ENCODE measurements at regions not wholly inside any gene's neighbourhood (a gene's known extent, or its start where the extent isn't known, plus 50 kb on each side); places are given as distances from the start of the nearest gene placed in this dataset.

DNA sequence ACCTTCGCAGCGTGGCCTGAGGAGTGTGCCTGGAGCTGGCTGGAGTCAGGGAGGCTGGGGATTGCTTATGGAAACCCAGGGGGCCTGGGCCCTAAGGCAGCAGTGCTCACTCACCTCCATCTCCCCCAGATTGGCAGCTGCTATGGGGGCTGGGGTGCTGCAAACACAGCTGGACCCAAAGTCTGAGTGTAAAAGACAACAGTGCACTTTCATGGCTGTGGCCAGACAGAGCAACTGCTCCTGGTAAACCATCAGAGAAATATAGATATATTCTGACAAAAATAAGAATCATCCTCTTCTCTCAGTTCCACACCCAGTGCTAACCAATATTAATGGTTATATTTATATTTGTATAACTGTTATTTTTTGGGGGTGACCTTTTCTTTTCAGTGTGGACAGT is 123.9 kb downstream of the TENT4A start:
- CTCF ChIA-PET: no interaction called here
- no peak for TF ChIP-seq CTCF (IDR thresholded peaks at IDR 0.05)

DNA sequence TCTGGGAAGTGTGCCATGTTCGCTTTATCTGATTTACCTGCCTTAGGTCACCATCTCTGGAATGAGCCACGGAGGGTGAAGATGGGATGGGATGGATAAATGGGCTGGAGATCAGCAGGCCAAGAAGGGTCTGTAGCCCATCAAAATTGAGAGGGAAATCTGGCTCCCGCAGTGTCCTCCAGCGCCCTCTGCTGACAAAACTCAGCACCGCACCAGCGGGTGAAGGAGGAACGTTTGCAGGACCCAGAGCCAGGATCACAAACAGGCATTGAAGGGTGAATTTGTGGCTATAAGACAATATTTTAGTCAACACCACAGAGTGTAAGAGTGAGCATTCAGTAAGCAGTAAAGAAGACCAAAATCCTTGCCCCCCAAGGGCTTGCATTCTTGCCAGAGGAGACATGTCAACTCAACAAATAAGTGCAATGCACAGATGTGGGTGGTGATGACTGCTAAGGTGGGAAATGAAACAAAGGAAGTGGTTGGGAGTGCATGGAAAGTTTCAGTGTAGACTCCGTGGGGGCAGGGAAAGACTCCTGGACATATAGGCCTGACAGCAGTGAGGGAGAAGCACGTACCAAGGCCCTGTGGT is 124.4 kb downstream of the TENT4A start:
- Mint-ChIP-seq H3K9me3 (peaks cover 8% of the 10 kb centered on the region), H3K4me1 (no peaks in the 10 kb centered on the region), H3K36me3 (ENCODE audit: low read depth) (no peaks in the 10 kb centered on the region), H3K27ac (no peak overlapping the region), H3K4me3 (no peak overlapping the region), H3K27me3 (peaks cover 2% of the 10 kb centered on the region)
- CTCF ChIA-PET: no interaction called here
- DNase-seq (no peak), ATAC-seq (ENCODE audit: low read depth) (no peak)
- POLR2A ChIA-PET: no interaction called here
- no peak for TF ChIP-seq CTCF (IDR thresholded peaks at IDR 0.05)
- intact Hi-C loops (cut with micrococcal nuclease): loop anchor here (10.0 kb wide), 1 partner anchor 1343 kb away; no protein-coding TSS in a partner anchor

More for the DNA sequence above, 123.9 kb downstream of the TENT4A start:
- peaks cover 8% of the 10 kb centered on the region for H3K9me3 Mint-ChIP-seq
- ATAC-seq (ENCODE audit: low read depth) (no peak), DNase-seq (no peak)
- intact Hi-C loops (cut with micrococcal nuclease): loop anchor here (10.0 kb wide), 1 partner anchor 1342 kb away; no protein-coding TSS in a partner anchor
- peaks cover 2% of the 10 kb centered on the region for H3K27me3 Mint-ChIP-seq
- no peak overlapping the region for H3K4me3 Mint-ChIP-seq
- no peaks in the 10 kb centered on the region for H3K36me3 Mint-ChIP-seq (ENCODE audit: low read depth)
- POLR2A ChIA-PET: no interaction called here
- H3K4me1 Mint-ChIP-seq: no peaks in the 10 kb centered on the region
- no peak overlapping the region for H3K27ac Mint-ChIP-seq

GRCh38 chr5:6838736-6839135 is 125.5 kb downstream of the TENT4A start:
- Mint-ChIP-seq H3K27me3 (peaks cover 2% of the 10 kb centered on the region), H3K9me3 (peaks cover 8% of the 10 kb centered on the region), H3K27ac (no peak overlapping the region), H3K4me3 (no peak overlapping the region), H3K36me3 (ENCODE audit: low read depth) (no peaks in the 10 kb centered on the region), H3K4me1 (no peaks in the 10 kb centered on the region)
- DNase-seq (no peak), ATAC-seq (ENCODE audit: low read depth) (no peak)
- intact Hi-C loops (cut with micrococcal nuclease): loop anchor here (10.0 kb wide), 1 partner anchor 1344 kb away; no protein-coding TSS in a partner anchor
- TF ChIP-seq CTCF (IDR thresholded peaks at IDR 0.05): no peak
- POLR2A ChIA-PET: no interaction called here
- CTCF ChIA-PET: no interaction called here

DNA sequence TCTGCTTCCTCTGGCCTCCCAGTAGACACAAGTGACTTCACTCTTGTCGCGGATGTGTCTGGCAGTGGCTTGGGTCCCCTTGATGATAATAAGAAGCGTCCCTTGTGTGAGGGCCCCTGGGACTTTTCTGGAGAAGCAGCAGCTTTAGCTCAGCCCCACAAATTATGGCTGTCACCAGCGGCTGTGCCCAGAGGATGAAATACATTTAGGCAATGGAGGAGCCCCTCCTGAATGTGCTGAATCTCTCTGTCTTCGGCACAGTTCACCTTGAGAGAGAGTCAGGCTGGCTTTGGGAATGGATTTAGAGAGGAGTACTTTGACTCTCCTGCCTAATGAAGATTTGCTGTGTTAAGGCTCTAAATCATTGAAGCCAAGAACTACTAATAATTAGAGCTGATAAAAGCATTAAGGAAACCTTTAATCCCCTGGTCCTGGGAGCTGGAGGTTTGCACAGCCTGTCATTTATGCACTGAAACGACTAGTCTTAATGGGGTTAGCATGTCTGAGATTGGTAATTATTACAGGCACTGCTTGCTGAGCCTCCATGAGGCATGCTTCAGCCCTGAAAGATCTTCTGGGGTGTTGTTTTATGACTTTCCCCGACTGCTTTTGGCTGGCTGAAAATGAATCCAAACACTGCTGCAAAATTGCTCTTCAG is 127.0 kb downstream of the TENT4A start:
- H3K4me1 Mint-ChIP-seq: no peaks in the 10 kb centered on the region
- no peak overlapping the region for H3K27ac Mint-ChIP-seq
- ChIA-PET POLR2A (no interaction called here), CTCF (no interaction called here)
- peaks cover 8% of the 10 kb centered on the region for H3K9me3 Mint-ChIP-seq
- H3K27me3 Mint-ChIP-seq: no peaks in the 10 kb centered on the region
- no peaks in the 10 kb centered on the region for H3K36me3 Mint-ChIP-seq (ENCODE audit: low read depth)
- intact Hi-C loops (cut with micrococcal nuclease): no loop called here
- DNase-seq: no peak
- H3K4me3 Mint-ChIP-seq: no peak overlapping the region
- TF ChIP-seq CTCF (IDR thresholded peaks at IDR 0.05): no peak
- no peak for ATAC-seq (ENCODE audit: low read depth)

DNA sequence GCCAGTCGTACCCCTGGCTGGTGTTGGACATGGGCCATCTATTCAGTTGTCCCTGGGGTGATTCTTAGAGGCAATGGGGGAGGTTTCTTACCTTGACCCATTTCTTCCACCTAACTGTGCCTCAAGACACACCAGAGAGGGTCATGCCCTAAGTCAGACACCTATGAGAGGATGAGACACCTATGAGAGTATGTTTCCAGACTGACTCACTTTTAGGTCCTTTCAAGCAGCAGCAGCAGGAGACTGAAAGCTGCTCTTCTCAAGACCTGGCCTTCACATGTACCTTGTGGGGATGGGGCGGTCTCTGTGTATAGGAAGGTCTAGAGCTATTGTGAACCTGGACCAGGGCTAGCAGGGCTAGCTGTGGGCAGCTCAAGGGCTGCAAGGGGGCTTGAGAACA is 130.1 kb downstream of the TENT4A start:
- no peak overlapping the region for H3K27ac Mint-ChIP-seq
- intact Hi-C loops (cut with micrococcal nuclease): no loop called here
- H3K27me3 Mint-ChIP-seq: no peaks in the 10 kb centered on the region

More for the DNA sequence above, 130.1 kb downstream of the TENT4A start:
- no peak for TF ChIP-seq CTCF (IDR thresholded peaks at IDR 0.05)
- no peaks in the 10 kb centered on the region for H3K9me3 Mint-ChIP-seq
- ATAC-seq (ENCODE audit: low read depth) (no peak), DNase-seq (no peak)
- H3K36me3 Mint-ChIP-seq (ENCODE audit: low read depth): no peaks in the 10 kb centered on the region
- H3K4me3 Mint-ChIP-seq: no peak overlapping the region
- ChIA-PET CTCF (no interaction called here), POLR2A (no interaction called here)
- no peaks in the 10 kb centered on the region for H3K4me1 Mint-ChIP-seq
